ENCODE measurements at regions not wholly inside any gene's neighbourhood (a gene's known extent, or its start where the extent isn't known, plus 50 kb on each side); places are given as distances from the start of the nearest gene placed in this dataset.

GRCh38 chr4:26217481-26217880, 103.3 kb upstream of the RBPJ start:
- DNase-seq, result no peak
- Histone ChIP-seq H3K9me3 (ENCODE audit: severe bottlenecking) (no peaks in the 10 kb centered on the region), H3K4me3 (ENCODE audit: low read depth, low read length) (no peak overlapping the region), H3K27ac (no peak overlapping the region), H3K36me3 (no peaks in the 10 kb centered on the region), H3K27me3 (ENCODE audit: insufficient read depth, low read depth, severe bottlenecking) (no peaks in the 10 kb centered on the region)
- TF ChIP-seq CTCF (IDR thresholded peaks at IDR 0.05; ENCODE audit: low read depth, low read length), result no peak

- Histone ChIP-seq H3K27me3 (ENCODE audit: insufficient read depth, low read depth, severe bottlenecking) (no peaks in the 10 kb centered on the region), H3K4me3 (ENCODE audit: low read depth, low read length) (no peak overlapping the region), H3K27ac (no peak overlapping the region), H3K36me3 (no peaks in the 10 kb centered on the region), H3K9me3 (ENCODE audit: severe bottlenecking) (no peaks in the 10 kb centered on the region)
- no peak for DNase-seq
- no peak for TF ChIP-seq CTCF (IDR thresholded peaks at IDR 0.05; ENCODE audit: low read depth, low read length)
Observed at GRCh38 chr4:26217961-26218676, 102.7 kb upstream of the RBPJ start.

GRCh38 chr4:26218677-26219605, 101.9 kb upstream of the RBPJ start:
- no peak for TF ChIP-seq CTCF (IDR thresholded peaks at IDR 0.05; ENCODE audit: low read depth, low read length)
- Histone ChIP-seq H3K27ac (no peak overlapping the region), H3K4me3 (ENCODE audit: low read depth, low read length) (no peak overlapping the region), H3K27me3 (ENCODE audit: insufficient read depth, low read depth, severe bottlenecking) (no peaks in the 10 kb centered on the region), H3K9me3 (ENCODE audit: severe bottlenecking) (no peaks in the 10 kb centered on the region), H3K36me3 (no peaks in the 10 kb centered on the region)
- no peak for DNase-seq

GRCh38 chr4:26220696-26221095, 100.1 kb upstream of the RBPJ start:
- H3K27me3 ChIP-seq (ENCODE audit: insufficient read depth, low read depth, severe bottlenecking), result no peaks in the 10 kb centered on the region
- no peak overlapping the region for H3K27ac ChIP-seq
- TF ChIP-seq CTCF (IDR thresholded peaks at IDR 0.05; ENCODE audit: low read depth, low read length), result no peak
- DNase-seq, result no peak
- H3K4me3 ChIP-seq (ENCODE audit: low read depth, low read length), result no peak overlapping the region
- H3K9me3 ChIP-seq (ENCODE audit: severe bottlenecking), result no peaks in the 10 kb centered on the region
- no peaks in the 10 kb centered on the region for H3K36me3 ChIP-seq

GRCh38 chr4:26223155-26223554, 97.7 kb upstream of the RBPJ start:
- TF ChIP-seq CTCF (IDR thresholded peaks at IDR 0.05; ENCODE audit: low read depth, low read length), result no peak
- Histone ChIP-seq H3K4me3 (ENCODE audit: low read depth, low read length) (no peak overlapping the region), H3K9me3 (ENCODE audit: severe bottlenecking) (no peaks in the 10 kb centered on the region), H3K27ac (no peak overlapping the region), H3K27me3 (ENCODE audit: insufficient read depth, low read depth, severe bottlenecking) (no peaks in the 10 kb centered on the region), H3K36me3 (no peaks in the 10 kb centered on the region)
- DNase-seq, result no peak
